UCSD-AML1 (cell line): ENCODE measurements at regions not wholly inside any gene's neighbourhood (a gene's known extent, or its start where the extent isn't known, plus 50 kb on each side); places are given as distances from the start of the nearest gene placed in this dataset.
"Not testable (repeated sequence)": the region's sequence is repeated elsewhere in the genome, so short reads cannot be mapped to it uniquely, and the experiment has no call there.

Source experiments
- DNase-seq: peaks from one replicate; lab custom pipeline; 2025; ENCODE audit not compliant: unreplicated experiment; lab: John Stamatoyannopoulos, UW

GRCh38 chr16:76970087-76970744 is 220.8 kb upstream of the MON1B start:
- DNase-seq: no peak

- no peak for DNase-seq
Measured at GRCh38 chr16:76970745-76971099, 220.3 kb upstream of the MON1B start.

GRCh38 chr16:76976101-76976500 is 214.9 kb upstream of the MON1B start:
- DNase-seq: no peak

GRCh38 chr16:76976756-76977155 is 214.2 kb upstream of the MON1B start:
- no peak for DNase-seq

- no peak for DNase-seq
Measured at GRCh38 chr16:76984196-76984595, 206.8 kb upstream of the MON1B start.

- DNase-seq: no peak
Measured at GRCh38 chr16:76985392-76986045, 205.5 kb upstream of the MON1B start.

GRCh38 chr16:76988526-76988925 is 202.5 kb upstream of the MON1B start:
- no peak for DNase-seq

- DNase-seq: no peak
Measured at GRCh38 chr16:77002644-77003043, 188.3 kb upstream of the MON1B start.

- DNase-seq: no peak
Measured at GRCh38 chr16:77009453-77009852, 181.5 kb upstream of the MON1B start.

GRCh38 chr16:77014441-77014840 is 176.5 kb upstream of the MON1B start:
- DNase-seq: no peak

GRCh38 chr16:77030600-77030999 is 160.4 kb upstream of the MON1B start:
- no peak for DNase-seq

- no peak for DNase-seq
Measured at GRCh38 chr16:77033516-77033915, 157.5 kb upstream of the MON1B start.

GRCh38 chr16:77035361-77035760 is 155.6 kb upstream of the MON1B start:
- DNase-seq: no peak

- DNase-seq: no peak
Measured at GRCh38 chr16:77037696-77038347, 153.2 kb upstream of the MON1B start.

GRCh38 chr16:77041468-77041867 is 149.5 kb upstream of the MON1B start:
- no peak for DNase-seq

- no peak for DNase-seq
Measured at GRCh38 chr16:77043076-77043475, 147.9 kb upstream of the MON1B start.

- DNase-seq: no peak
Measured at GRCh38 chr16:77046206-77046605, 144.8 kb upstream of the MON1B start.

GRCh38 chr16:77048085-77048484 is 142.9 kb upstream of the MON1B start:
- no peak for DNase-seq

GRCh38 chr16:77049577-77049976 is 141.4 kb upstream of the MON1B start:
- no peak for DNase-seq

GRCh38 chr16:77056597-77056996 is 134.4 kb upstream of the MON1B start:
- DNase-seq: not testable (repeated sequence)

- no peak for DNase-seq
Measured at GRCh38 chr16:77057161-77057774, 133.7 kb upstream of the MON1B start.

GRCh38 chr16:77059446-77059845 is 131.5 kb upstream of the MON1B start:
- DNase-seq: no peak
